Umbilical cord (tissue), 1 donor: ENCODE measurements at regions not wholly inside any gene's neighbourhood (a gene's known extent, or its start where the extent isn't known, plus 50 kb on each side); places are given as distances from the start of the nearest gene placed in this dataset.

ENCODE experiments used
- DNase-seq: peaks from one replicate; pipeline ENCODE4 v3.0.0-alpha.2; 2015; ENCODE audit warnings: low spot score

GRCh38 chr10:106467506-106467905 lies 697.0 kb downstream of the SORCS1 start:
- DNase-seq: no peak

GRCh38 chr10:106457522-106457921 lies 707.0 kb downstream of the SORCS1 start:
- no peak for DNase-seq

GRCh38 chr10:106454233-106454632 lies 710.3 kb downstream of the SORCS1 start:
- no peak for DNase-seq

GRCh38 chr10:106450966-106451365 lies 713.5 kb downstream of the SORCS1 start:
- no peak for DNase-seq

- DNase-seq: no peak
Measured at GRCh38 chr10:106446920-106447319, 717.6 kb downstream of the SORCS1 start.

GRCh38 chr10:106442223-106442622 lies 722.3 kb downstream of the SORCS1 start:
- DNase-seq: no peak

- DNase-seq: no peak
Measured at GRCh38 chr10:106440767-106441166, 723.7 kb downstream of the SORCS1 start.

- no peak for DNase-seq
Measured at GRCh38 chr10:106440355-106440754, 724.2 kb downstream of the SORCS1 start.

- DNase-seq: no peak
Measured at GRCh38 chr10:106439366-106439765, 725.1 kb downstream of the SORCS1 start.

- DNase-seq: no peak
Measured at GRCh38 chr10:106438386-106438785, 726.1 kb downstream of the SORCS1 start.

GRCh38 chr10:106436123-106436715 lies 728.3 kb downstream of the SORCS1 start:
- DNase-seq: no peak

GRCh38 chr10:106435081-106435480 lies 729.4 kb downstream of the SORCS1 start:
- DNase-seq: no peak

- DNase-seq: no peak
Measured at GRCh38 chr10:106424981-106425380, 739.5 kb downstream of the SORCS1 start.

GRCh38 chr10:106424054-106424453 lies 740.5 kb downstream of the SORCS1 start:
- DNase-seq: no peak

GRCh38 chr10:106410331-106410730 lies 754.2 kb downstream of the SORCS1 start:
- no peak for DNase-seq

GRCh38 chr10:106405141-106405540 lies 759.4 kb downstream of the SORCS1 start:
- no peak for DNase-seq

- no peak for DNase-seq
Measured at GRCh38 chr10:106402458-106402857, 762.0 kb downstream of the SORCS1 start.

- no peak for DNase-seq
Measured at GRCh38 chr10:106401967-106402366, 762.5 kb downstream of the SORCS1 start.

GRCh38 chr10:106401161-106401560 lies 763.3 kb downstream of the SORCS1 start:
- no peak for DNase-seq

GRCh38 chr10:106399112-106399511 lies 765.4 kb downstream of the SORCS1 start:
- no peak for DNase-seq

GRCh38 chr10:106396192-106396591 lies 768.3 kb downstream of the SORCS1 start:
- no peak for DNase-seq

- no peak for DNase-seq
Measured at GRCh38 chr10:106395041-106395749, 769.3 kb downstream of the SORCS1 start.

GRCh38 chr10:106392778-106393177 lies 771.7 kb downstream of the SORCS1 start:
- no peak for DNase-seq

- DNase-seq: peak; percentile 13
Measured at GRCh38 chr10:106387063-106387462, 777.4 kb downstream of the SORCS1 start.
